IMR-90 (cell line): ENCODE measurements at regions not wholly inside any gene's neighbourhood (a gene's known extent, or its start where the extent isn't known, plus 50 kb on each side); places are given as distances from the start of the nearest gene placed in this dataset.

Experiments used
- ATAC-seq: fragments of 200-7000 bp; cut with Tn5 transposase; 2 replicates; pipeline ENCODE4 v1.9.1; 2020; ENCODE audit warnings: low read depth, mild to moderate bottlenecking, moderate library complexity
- BruUV-seq: library from RNA; stranded (reverse); fragments of 400-500 nt; replicated peaks from 2 replicates; lab custom pipeline; 2021; lab: Mats Ljungman, UMichigan
- CTCF ChIA-PET: fragments of 300-600 bp; formaldehyde crosslinking; extraction: SDS; loops from one replicate; lab custom pipeline; 2021; ENCODE audit warnings: antibody characterized with exemption; lab: Yijun Ruan, JAX
- POLR2A ChIA-PET: fragments of 300-600 bp; sonication (Branson Sonifier 250); formaldehyde crosslinking; loops from one replicate; lab custom pipeline; 2022; ENCODE audit warnings: antibody characterized with exemption; ENCODE audit not compliant: unreplicated experiment; lab: Charles Lee
- DNase-seq: peaks from one replicate; pipeline ENCODE4 v3.0.0; 2013
- H2AFZ ChIP-seq: replicated peaks from 2 replicates; pipeline ENCODE3; 2013; ENCODE audit warnings: low read length, mild to moderate bottlenecking; ENCODE audit not compliant: poor library complexity
- H2AK5ac ChIP-seq: 2 replicates; pipeline ENCODE4 v1.6.1; 2013; ENCODE audit warnings: low read depth, low read length, inconsistent platforms
- H2AK9ac ChIP-seq: replicated peaks from 2 replicates; pipeline ENCODE3; 2013; ENCODE audit warnings: mild to moderate bottlenecking, low read depth, low read length, moderate library complexity; ENCODE audit not compliant: poor library complexity
- H2BK120ac ChIP-seq: 2 replicates; pipeline ENCODE4 v1.6.1; 2013; ENCODE audit warnings: low read depth, low read length, inconsistent platforms
- H2BK15ac ChIP-seq: 3 replicates; pipeline ENCODE4 v1.6.1; 2013; ENCODE audit warnings: low read depth, low read length, inconsistent platforms
- H2BK20ac ChIP-seq: 2 replicates; pipeline ENCODE4 v1.6.1; 2013; ENCODE audit warnings: low read depth, mild to moderate bottlenecking, inconsistent platforms, low read length, moderate library complexity
- H2BK5ac ChIP-seq: 2 replicates; pipeline ENCODE4 v1.6.1; 2013; ENCODE audit warnings: mild to moderate bottlenecking, low read depth, low read length, inconsistent platforms; ENCODE audit not compliant: poor library complexity, severe bottlenecking
- H3K14ac ChIP-seq: replicated peaks from 2 replicates; pipeline ENCODE4 v1.6.1; 2013; ENCODE audit warnings: low read depth, low read length, inconsistent platforms
- H3K18ac ChIP-seq: 2 replicates; pipeline ENCODE4 v1.6.1; 2013; ENCODE audit warnings: low read depth, low read length, control low read depth
- H3K23ac ChIP-seq: 2 replicates; pipeline ENCODE4 v1.6.1; 2013; ENCODE audit warnings: low read depth, low read length, inconsistent platforms
- H3K27ac ChIP-seq: 2 replicates; pipeline ENCODE4 v1.5.1; 2013; ENCODE audit warnings: mild to moderate bottlenecking, control low read depth, low read length; ENCODE audit not compliant: insufficient read depth
- H3K27me3 ChIP-seq: 2 replicates; pipeline ENCODE4 v1.6.1; 2013; ENCODE audit warnings: low read length; ENCODE audit not compliant: control insufficient read depth, insufficient read depth
- H3K36me3 ChIP-seq: 2 replicates; pipeline ENCODE4 v1.6.1; 2013; ENCODE audit warnings: low read length, mixed read lengths; ENCODE audit not compliant: control insufficient read depth, insufficient read depth
- H3K4ac ChIP-seq: 2 replicates; pipeline ENCODE4 v1.6.1; 2013; ENCODE audit warnings: low read depth, low read length, inconsistent platforms
- H3K4me1 ChIP-seq: 2 replicates; pipeline ENCODE4 v1.6.1; 2013; ENCODE audit warnings: low read length, mixed read lengths; ENCODE audit not compliant: control insufficient read depth, insufficient read depth
- H3K4me2 ChIP-seq: 2 replicates; pipeline ENCODE4 v1.6.1; 2013; ENCODE audit warnings: low read depth, mild to moderate bottlenecking, control low read depth, low read length, moderate library complexity
- H3K4me3 ChIP-seq: 2 replicates; pipeline ENCODE4 v1.5.1; 2013; ENCODE audit warnings: low read depth, mild to moderate bottlenecking, control low read depth, low read length, moderate library complexity; ENCODE audit not compliant: insufficient read depth
- H3K56ac ChIP-seq: 2 replicates; pipeline ENCODE4 v1.6.1; 2013; ENCODE audit warnings: low read length, inconsistent platforms; ENCODE audit not compliant: insufficient read depth; ENCODE audit errors: extremely low read depth
- H3K79me1 ChIP-seq, 2 experiments: 2 replicates each; pipeline ENCODE4 v1.6.1; 2013; ENCODE audit warnings: low read length in 2 of 2, inconsistent platforms in 1 of 2, low read depth in 1 of 2
- H3K9ac ChIP-seq: 2 replicates; pipeline ENCODE4 v1.6.1; 2013; ENCODE audit warnings: low read depth, low read length, control low read depth
- H3K9me1 ChIP-seq: 2 replicates; pipeline ENCODE4 v1.6.1; 2013; ENCODE audit warnings: low read length, inconsistent platforms; ENCODE audit not compliant: insufficient read depth
- H3K9me3 ChIP-seq: 2 replicates; pipeline ENCODE4 v1.6.1; 2013; ENCODE audit warnings: low read length; ENCODE audit not compliant: control insufficient read depth, insufficient read depth
- H4K20me1 ChIP-seq: 2 replicates; pipeline ENCODE4 v1.6.1; 2013; ENCODE audit warnings: low read length, inconsistent platforms; ENCODE audit not compliant: insufficient read depth
- H4K5ac ChIP-seq: 2 replicates; pipeline ENCODE4 v1.6.1; 2013; ENCODE audit warnings: mild to moderate bottlenecking, low read depth, low read length, control low read depth
- H4K8ac ChIP-seq, 2 experiments: 2 replicates each; pipeline ENCODE4 v1.6.1; 2013; ENCODE audit warnings: low read depth in 2 of 2, low read length in 2 of 2, control low read depth in 1 of 2, inconsistent platforms in 1 of 2
- H4K91ac ChIP-seq: 2 replicates; pipeline ENCODE4 v1.6.1; 2013; ENCODE audit warnings: low read depth, low read length, inconsistent platforms; ENCODE audit not compliant: insufficient read depth
- BHLHE40 ChIP-seq: fragments of 150-350 bp; IDR thresholded peaks from 2 replicates; pipeline ENCODE4 v1.6.1; 2016; ENCODE audit warnings: mild to moderate bottlenecking, low read depth, low read length
- CHD1 ChIP-seq: IDR thresholded peaks from 2 replicates; pipeline ENCODE4 v1.6.1; 2012; ENCODE audit warnings: low read depth, low read length, improper control_type of control experiment
- POLR2A ChIP-seq: IDR thresholded peaks from 2 replicates; pipeline ENCODE4 v1.6.1; 2012; ENCODE audit warnings: mild to moderate bottlenecking, low read depth, low read length
- RCOR1 ChIP-seq: IDR thresholded peaks from 2 replicates; pipeline ENCODE4 v1.6.1; 2012; ENCODE audit warnings: mild to moderate bottlenecking, low read length, improper control_type of control experiment; ENCODE audit not compliant: insufficient replicate concordance
- RFX5 ChIP-seq: IDR thresholded peaks from 2 replicates; pipeline ENCODE4 v1.8.0; 2012; ENCODE audit warnings: low read depth, mild to moderate bottlenecking, low read length, moderate library complexity
- dilution Hi-C: fragments of 300-500 bp; cut with HindIII; formaldehyde crosslinking; loops from one replicate; pipeline ENCODE4 v1.14.3; 2018; ENCODE audit warnings: low sequenced_read_pairs; ENCODE audit not compliant: unreplicated experiment
- in situ Hi-C: fragments of 300-500 bp; cut with MboI; formaldehyde crosslinking; loops from 3 replicates; pipeline ENCODE4 v1.14.3; 2019; ENCODE audit warnings: low sequenced_read_pairs, inconsistent platforms, mixed read lengths
- intact Hi-C: fragments of 100-400 bp; cut with micrococcal nuclease; formaldehyde crosslinking; loops from 2 replicates; pipeline ENCODE4 v1.10.0; 2022

- H4K20me1 ChIP-seq: no peaks in the 10 kb centered on the region
- CTCF ChIA-PET: no interaction called here
- H2BK15ac ChIP-seq: no peak overlapping the region
- no peaks in the 10 kb centered on the region for H3K27me3 ChIP-seq
- no peak for DNase-seq
- no peaks in the 10 kb centered on the region for H3K9me3 ChIP-seq
- H3K23ac ChIP-seq: no peak overlapping the region
- H3K4me1 ChIP-seq: no peaks in the 10 kb centered on the region
- no peak overlapping the region for H3K4ac ChIP-seq
- H4K5ac ChIP-seq: no peak overlapping the region
- H3K9ac ChIP-seq: no peak overlapping the region
- no peak overlapping the region for H4K8ac ChIP-seq
- in situ Hi-C loops: loop anchor here (25.0 kb wide), 1 partner anchor 1104 kb away; no protein-coding TSS in a partner anchor
- no peaks in the 10 kb centered on the region for H3K36me3 ChIP-seq
- no peak overlapping the region for H3K27ac ChIP-seq
- H2AFZ ChIP-seq: no peak overlapping the region
- H4K91ac ChIP-seq: no peak overlapping the region
- H2AK9ac ChIP-seq: no peak overlapping the region
- H2BK120ac ChIP-seq: no peak overlapping the region
- no peaks in the 10 kb centered on the region for H3K79me1 ChIP-seq
- intact Hi-C loops: no loop called here
- H2AK5ac ChIP-seq: no peak overlapping the region
- TF ChIP-seq POLR2A (no peak), RCOR1 (no peak), CHD1 (no peak), BHLHE40 (no peak), RFX5 (no peak)
- POLR2A ChIA-PET: no interaction called here
- H3K9me1 ChIP-seq: no peaks in the 10 kb centered on the region
- H3K56ac ChIP-seq: no peak overlapping the region
- H3K14ac ChIP-seq: no peak overlapping the region
- no peak overlapping the region for H2BK20ac ChIP-seq
- dilution Hi-C loops: no loop called here
- no TSS peak for BruUV-seq
- no peak for ATAC-seq
- no peak overlapping the region for H3K4me3 ChIP-seq
- no peak overlapping the region for H2BK5ac ChIP-seq
- H3K4me2 ChIP-seq: no peak overlapping the region
- H3K18ac ChIP-seq: no peak overlapping the region
These were observed 578.4 kb downstream of the PLCL1 start for GRCh38 chr2:198382811-198383210.
